Panc1 (cell line): ENCODE measurements at regions not wholly inside any gene's neighbourhood (a gene's known extent, or its start where the extent isn't known, plus 50 kb on each side); places are given as distances from the start of the nearest gene placed in this dataset.

Source experiments
- CTCF ChIP-seq: fragments of 450-650 bp; IDR thresholded peaks from 2 replicates; pipeline ENCODE4 v1.5.1; 2017; ENCODE audit warnings: mild to moderate bottlenecking
- TCF7L2 ChIP-seq: IDR thresholded peaks from 2 replicates; pipeline ENCODE4 v1.6.1; 2011; ENCODE audit warnings: mild to moderate bottlenecking, low read depth, low read length, inconsistent platforms

- TF ChIP-seq CTCF (no peak), TCF7L2 (no peak)
Measured at GRCh38 chr6:92915466-92915865, 503.9 kb downstream of the EPHA7 start.
